DMS 273 treated with DMSO at 0.1 percent for 48 hours (cell line): ENCODE measurements at regions not wholly inside any gene's neighbourhood (a gene's known extent, or its start where the extent isn't known, plus 50 kb on each side); places are given as distances from the start of the nearest gene placed in this dataset.

Experiments
- DNase-seq: peaks from one replicate; lab custom pipeline; 2025; lab: John Stamatoyannopoulos, UW

- no peak for DNase-seq
Measured at GRCh38 chr3:177673112-177673914, 476.0 kb upstream of the TBL1XR1 start.

GRCh38 chr3:177674186-177674585 lies 476.9 kb upstream of the TBL1XR1 start:
- no peak for DNase-seq

GRCh38 chr3:177676148-177676547 lies 478.9 kb upstream of the TBL1XR1 start:
- DNase-seq = no peak

GRCh38 chr3:177676947-177677587 lies 479.8 kb upstream of the TBL1XR1 start:
- no peak for DNase-seq

- no peak for DNase-seq
Measured at GRCh38 chr3:177679568-177680471, 482.5 kb upstream of the TBL1XR1 start.

GRCh38 chr3:177680472-177680821 lies 483.2 kb upstream of the TBL1XR1 start:
- DNase-seq = no peak

GRCh38 chr3:177681156-177681555 lies 483.9 kb upstream of the TBL1XR1 start:
- no peak for DNase-seq

GRCh38 chr3:177681852-177682251 lies 484.6 kb upstream of the TBL1XR1 start:
- DNase-seq = no peak

- DNase-seq = no peak
Measured at GRCh38 chr3:177683586-177683985, 486.3 kb upstream of the TBL1XR1 start.

- DNase-seq = no peak
Measured at GRCh38 chr3:177686671-177687070, 489.4 kb upstream of the TBL1XR1 start.

GRCh38 chr3:177687291-177687690 lies 490.0 kb upstream of the TBL1XR1 start:
- no peak for DNase-seq

- DNase-seq = no peak
Measured at GRCh38 chr3:177688152-177688551, 490.9 kb upstream of the TBL1XR1 start.

GRCh38 chr3:177689077-177689476 lies 491.8 kb upstream of the TBL1XR1 start:
- no peak for DNase-seq

- no peak for DNase-seq
Measured at GRCh38 chr3:177689869-177690268, 492.6 kb upstream of the TBL1XR1 start.

- no peak for DNase-seq
Measured at GRCh38 chr3:177690306-177690705, 493.0 kb upstream of the TBL1XR1 start.

- DNase-seq = no peak
Measured at GRCh38 chr3:177692304-177692975, 495.2 kb upstream of the TBL1XR1 start.

GRCh38 chr3:177693616-177694264 lies 496.5 kb upstream of the TBL1XR1 start:
- DNase-seq = no peak

- no peak for DNase-seq
Measured at GRCh38 chr3:177694316-177694715, 497.0 kb upstream of the TBL1XR1 start.

- no peak for DNase-seq
Measured at GRCh38 chr3:177694951-177695350, 497.7 kb upstream of the TBL1XR1 start.

- no peak for DNase-seq
Measured at GRCh38 chr3:177700117-177700516, 502.8 kb upstream of the TBL1XR1 start.

GRCh38 chr3:177703788-177704187 lies 506.5 kb upstream of the TBL1XR1 start:
- no peak for DNase-seq
